K562 (cell line): ENCODE measurements at regions not wholly inside any gene's neighbourhood (a gene's known extent, or its start where the extent isn't known, plus 50 kb on each side); places are given as distances from the start of the nearest gene placed in this dataset.

Source experiments
- ATAC-seq: fragments of 200-7000 bp; cut with Tn5 transposase; 3 replicates; pipeline ENCODE4 v1.9.1; 2020; ENCODE audit warnings: moderate library complexity
- BruUV-seq: library from RNA; stranded (reverse); fragments of 400-500 nt; replicated peaks from 2 replicates; lab custom pipeline; 2021; lab: Mats Ljungman, UMichigan
- CTCF ChIA-PET: fragments of 300-600 bp; formaldehyde crosslinking; extraction: SDS; loops from one replicate; lab custom pipeline; 2021; ENCODE audit warnings: low intra/inter-chr PET ratio; lab: Yijun Ruan, JAX
- POLR2A ChIA-PET: fragments of 300-600, 350-650 bp; sonication (Branson Sonifier 250); formaldehyde crosslinking; extraction: SDS; loops from one replicate; lab custom pipeline; 2021; ENCODE audit warnings: antibody characterized with exemption, inconsistent platforms; lab: Yijun Ruan, JAX
- DNase-seq, 4 experiments: peaks; one replicate each; pipeline versions ENCODE4 v3.0.0 to v3.0.0-alpha.2; 2011 to 2018; ENCODE audit warnings: low spot score in 3 of 4, mixed read lengths in 3 of 4; ENCODE audit errors: extremely low read depth in 1 of 4
- FAIRE-seq: peaks from 2 replicates; lab custom pipeline; 2011; peaks lifted over from hg19 to GRCh38; lab: Jason Lieb, UNC
- H2AFZ ChIP-seq: 2 replicates; pipeline ENCODE4 v1.6.0; 2011; ENCODE audit warnings: low read depth, low read length, control low read depth, inconsistent platforms
- H3K27ac ChIP-seq: fragments of 200-600 bp; 3 replicates; pipeline ENCODE4 v1.8.0; 2011; ENCODE audit warnings: low read depth, mild to moderate bottlenecking, control low read depth, inconsistent platforms, low read length, moderate library complexity, mixed read lengths; ENCODE audit errors: extremely low read depth
- H3K27me3 ChIP-seq, 2 experiments: fragments of 300-600 bp in 1 of 2; 2 replicates in 1 of 2; 3 replicates in 1 of 2; pipeline versions ENCODE4 v1.6.0 to v1.8.0; 2011; ENCODE audit warnings: inconsistent platforms in 2 of 2, low read length in 2 of 2, mild to moderate bottlenecking in 1 of 2, mixed read lengths in 1 of 2, moderate library complexity in 1 of 2; ENCODE audit not compliant: control insufficient read depth in 2 of 2, insufficient read depth in 2 of 2
- H3K36me3 ChIP-seq: fragments of 300-600 bp; 3 replicates; pipeline ENCODE4 v1.8.0; 2011; ENCODE audit warnings: mild to moderate bottlenecking, low read length, inconsistent platforms; ENCODE audit not compliant: control insufficient read depth, insufficient read depth
- H3K4me1 ChIP-seq, 2 experiments: fragments of 200-600 bp in 1 of 2; replicated peaks in 1 of 2; 2 replicates in 1 of 2; 3 replicates in 1 of 2; pipeline versions ENCODE4 v1.5.1 to v1.8.0; 2011; ENCODE audit warnings: inconsistent platforms in 2 of 2, low read length in 2 of 2, mild to moderate bottlenecking in 1 of 2, mixed read lengths in 1 of 2, moderate library complexity in 1 of 2; ENCODE audit not compliant: control insufficient read depth in 2 of 2, insufficient read depth in 2 of 2
- H3K4me2 ChIP-seq: 2 replicates; pipeline ENCODE4 v1.6.1; 2011; ENCODE audit warnings: low read length, control low read depth, inconsistent platforms, mixed read lengths; ENCODE audit not compliant: insufficient read depth
- H3K4me3 ChIP-seq: fragments of 200-600 bp; sonication (generic), shearing (Covaris generic); 2 replicates; pipeline ENCODE4 v1.5.1; 2016; ENCODE audit warnings: control low read depth, inconsistent platforms
- H3K79me2 ChIP-seq: fragments of 200-600 bp; 3 replicates; pipeline ENCODE4 v1.8.0; 2011; ENCODE audit warnings: low read length, inconsistent platforms; ENCODE audit not compliant: control insufficient read depth, insufficient read depth
- H3K9ac ChIP-seq, 2 experiments: 2 replicates each; pipeline versions ENCODE4 v1.6.0 to v1.6.1; 2011; ENCODE audit warnings: low read depth in 2 of 2, low read length in 2 of 2, control low read depth in 1 of 2, inconsistent platforms in 1 of 2, mild to moderate bottlenecking in 1 of 2, mixed read lengths in 1 of 2; ENCODE audit not compliant: insufficient read depth in 1 of 2
- H3K9me1 ChIP-seq: one replicate; pipeline ENCODE4 v1.6.0; 2011; ENCODE audit warnings: inconsistent platforms, mild to moderate bottlenecking, low read length, moderate library complexity; ENCODE audit not compliant: control insufficient read depth, insufficient read depth
- H3K9me3 ChIP-seq: replicated peaks from 2 replicates; pipeline ENCODE4 v1.5.1; 2011; ENCODE audit warnings: low read depth, low read length, inconsistent platforms; ENCODE audit not compliant: control insufficient read depth, insufficient read depth
- H4K20me1 ChIP-seq: replicated peaks from 2 replicates; pipeline ENCODE4 v1.6.1; 2011; ENCODE audit warnings: low read length, inconsistent platforms, mixed read lengths; ENCODE audit not compliant: control insufficient read depth, insufficient read depth
- CCNT2 ChIP-seq: IDR thresholded peaks from 2 replicates; pipeline ENCODE4 v1.6.1; 2011; ENCODE audit warnings: borderline replicate concordance, low read depth, mild to moderate bottlenecking, moderate library complexity, mixed read lengths, low read length; ENCODE audit not compliant: insufficient read length; ENCODE audit errors: extremely low read depth
- EP300 ChIP-seq: IDR thresholded peaks from 2 replicates; pipeline ENCODE4 v1.6.1; 2012; ENCODE audit warnings: low read length, improper control_type of control experiment
- FOXJ2 ChIP-seq: fragments of 200-800 bp; sonication (Bioruptor generic); IDR thresholded peaks from 2 replicates; pipeline ENCODE4 v1.6.1; 2016; ENCODE audit warnings: missing genetic modification characterization, missing compliant biosample characterization
- LCOR ChIP-seq: sonication (generic); formaldehyde crosslinking; IDR thresholded peaks from 2 replicates; pipeline ENCODE4 v1.8.0; 2022; ENCODE audit warnings: mild to moderate bottlenecking, missing genetic modification reagents
- MEF2A ChIP-seq: IDR thresholded peaks from 2 replicates; pipeline ENCODE4 v1.6.1; 2011; ENCODE audit warnings: low read depth, mild to moderate bottlenecking, low read length, moderate library complexity; ENCODE audit not compliant: control insufficient read depth
- MTA3 ChIP-seq: fragments of 450-650 bp; formaldehyde crosslinking; IDR thresholded peaks from 2 replicates; pipeline ENCODE4 v1.6.1; 2017; ENCODE audit warnings: mild to moderate bottlenecking, borderline replicate concordance
- NCOA4 ChIP-seq: fragments of 450-650 bp; IDR thresholded peaks from 2 replicates; pipeline ENCODE4 v1.6.1; 2018; ENCODE audit warnings: mild to moderate bottlenecking; ENCODE audit not compliant: partially characterized antibody
- RREB1 ChIP-seq: fragments of 250-450 bp; sonication (Bioruptor Pico); IDR thresholded peaks from 2 replicates; pipeline ENCODE4 v1.4.0; 2020
- THRAP3 ChIP-seq: fragments of 450-650 bp; IDR thresholded peaks from 2 replicates; pipeline ENCODE4 v1.6.1; 2016; ENCODE audit warnings: mild to moderate bottlenecking, inconsistent platforms, borderline replicate concordance
- ZNF407 ChIP-seq: fragments of 450-650 bp; IDR thresholded peaks from 2 replicates; pipeline ENCODE4 v1.6.1; 2016; ENCODE audit warnings: low read depth
- whole genome bisulfite sequencing: fragments of 100-300 bp; shearing (Covaris generic); methylation state at CpG from one replicate; pipeline ENCODE4 v1.1.6; 2016; ENCODE audit warnings: low coverage, mixed read lengths; ENCODE audit not compliant: insufficient coverage; ENCODE audit errors: missing lambda C conversion rate; 5-methylcytosine and 5-hydroxymethylcytosine counted together
- in situ Hi-C: fragments of 300-500 bp; cut with MboI; formaldehyde crosslinking; loops from 4 replicates; pipeline ENCODE4 v1.15.0; 2018; ENCODE audit warnings: inconsistent platforms, mixed read lengths
- intact Hi-C: fragments of 100-400 bp; cut with micrococcal nuclease; formaldehyde crosslinking; loops from 2 replicates; pipeline ENCODE4 v1.14.2; 2022

- Histone ChIP-seq H3K36me3 (no peaks in the 10 kb centered on the region), H3K4me2 (no peak overlapping the region), H3K9me1 (no peaks in the 10 kb centered on the region), H4K20me1 (no peaks in the 10 kb centered on the region), H3K27ac (no peak overlapping the region), H2AFZ (no peak overlapping the region), H3K79me2 (no peaks in the 10 kb centered on the region), H3K27me3 (no peaks in the 10 kb centered on the region), H3K9ac (no peak overlapping the region), H3K4me1 (no peaks in the 10 kb centered on the region), H3K9me3 (no peaks in the 10 kb centered on the region; the same call in 1 of the 2 replicates), H3K4me3 (no peak overlapping the region)
- 0% methylated on average over 4 of the region's 4 CpGs for WGBS
- BruUV-seq: no TSS peak
- DNase-seq (no peak), FAIRE-seq (no peak), ATAC-seq (no peak)
- CTCF ChIA-PET: no interaction called here
- intact Hi-C loops (no loop called here), in situ Hi-C loops (no loop called here)
- POLR2A ChIA-PET: no interaction called here
- TF ChIP-seq MTA3 (no peak), ZNF407 (no peak), FOXJ2 (tag) (no peak), EP300 (no peak), LCOR (CRISPR knock-in tag) (no peak), RREB1 (CRISPR knock-in tag) (no peak), THRAP3 (no peak), NCOA4 (no peak), MEF2A (no peak), CCNT2 (no peak)
These were observed 758.3 kb upstream of the COBL start for GRCh38 chr7:52074912-52075311.
